GM19351 (cell line): ENCODE measurements at regions not wholly inside any gene's neighbourhood (a gene's known extent, or its start where the extent isn't known, plus 50 kb on each side); places are given as distances from the start of the nearest gene placed in this dataset.
A peak's percentile ranks its signal among the peaks of the same experiment; 100 is the strongest.

Experiments used
- ATAC-seq: cut with Tn5 transposase; IDR thresholded peaks from one replicate; pipeline ENCODE4 v1.9.1; 2021; ENCODE audit warnings: mild to moderate bottlenecking, moderate library complexity; ENCODE audit not compliant: unreplicated experiment

DNA sequence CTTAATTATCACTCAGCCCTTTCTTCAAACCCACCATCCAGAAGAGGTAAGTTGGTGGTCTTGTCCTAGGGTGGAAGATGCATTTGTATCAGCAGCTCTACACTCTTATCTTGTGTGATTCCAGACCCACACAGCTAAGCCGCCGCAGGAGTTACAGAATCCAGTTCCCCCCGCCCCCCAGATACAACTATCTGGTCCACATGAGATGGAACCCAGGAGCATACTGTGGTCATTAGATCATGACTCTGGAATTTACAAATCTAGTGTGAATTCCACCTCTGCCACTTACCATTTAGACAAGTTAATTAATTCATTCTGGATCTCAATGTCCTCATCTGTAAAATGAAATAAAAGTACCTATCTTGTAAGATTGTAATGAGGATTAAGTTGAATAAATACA, 486.4 kb downstream of the BCL11A start:
- no peak for ATAC-seq

DNA sequence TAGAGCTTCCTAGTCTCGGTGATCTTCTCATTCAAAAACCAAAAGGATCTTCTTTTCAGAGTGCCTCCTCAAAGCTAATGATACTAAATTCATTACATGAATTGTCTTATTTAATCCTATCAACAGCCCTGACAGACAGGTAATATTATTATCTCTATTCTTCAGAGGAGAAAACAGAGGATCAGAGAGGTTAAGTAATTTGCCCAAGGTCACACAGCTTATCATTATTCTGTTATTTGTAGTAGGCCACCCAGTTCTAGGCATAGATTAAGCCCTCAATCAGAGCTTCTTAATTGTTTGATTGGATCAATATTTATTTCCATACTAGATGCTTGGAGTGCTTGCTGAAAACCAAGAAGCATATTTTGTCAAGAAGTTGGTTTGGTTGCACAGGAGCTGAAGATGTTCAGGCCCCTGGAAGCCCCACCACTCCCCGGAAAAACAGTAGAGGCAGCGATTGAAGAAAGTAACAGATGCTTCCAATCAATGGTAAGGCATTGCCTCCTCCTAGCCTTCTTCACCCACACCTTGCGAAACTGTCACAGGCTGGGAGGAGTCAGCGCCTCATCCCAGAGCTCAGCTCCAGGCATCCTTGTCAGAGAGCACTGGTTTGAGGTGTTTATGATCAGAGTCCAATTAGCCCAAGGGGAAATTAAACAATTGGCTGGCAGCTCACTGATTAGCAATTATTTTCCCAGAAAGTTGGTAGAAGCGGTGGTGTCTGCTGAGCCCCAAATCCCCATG, 487.2 kb downstream of the BCL11A start:
- no peak for ATAC-seq

DNA sequence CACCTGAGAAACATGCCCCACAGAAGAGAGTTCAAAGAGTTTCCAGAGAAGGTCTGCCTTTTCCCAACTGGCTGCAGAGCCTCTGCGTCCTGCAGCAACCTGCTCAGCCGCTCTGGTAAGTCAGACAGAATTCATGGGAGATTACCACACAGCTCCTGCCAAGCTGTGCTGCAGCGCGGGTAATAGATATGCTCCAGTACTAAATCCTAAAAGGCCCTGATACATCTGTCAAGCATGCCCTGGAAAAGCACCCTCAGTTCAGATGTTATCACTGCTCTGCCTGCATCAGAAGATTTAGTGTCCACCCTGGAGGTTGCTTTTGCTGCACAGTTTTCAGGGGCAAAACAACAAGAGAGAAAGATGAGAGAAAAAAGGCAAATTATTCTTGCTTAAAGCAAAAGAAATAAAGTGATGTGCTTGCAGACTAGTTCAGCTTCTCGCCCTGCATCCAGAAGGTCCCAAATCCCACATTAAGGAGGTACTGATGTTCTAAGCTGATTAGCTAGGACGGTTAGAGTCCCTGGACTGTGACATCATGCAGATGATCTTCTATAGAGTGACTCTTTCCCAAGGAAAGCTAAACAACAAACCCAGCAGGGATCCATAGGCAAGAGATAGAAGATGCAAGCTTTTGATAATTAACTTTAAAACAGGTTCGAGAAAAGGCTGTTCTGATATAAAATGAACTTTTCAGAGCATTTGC, 488.6 kb downstream of the BCL11A start:
- ATAC-seq = no peak

DNA sequence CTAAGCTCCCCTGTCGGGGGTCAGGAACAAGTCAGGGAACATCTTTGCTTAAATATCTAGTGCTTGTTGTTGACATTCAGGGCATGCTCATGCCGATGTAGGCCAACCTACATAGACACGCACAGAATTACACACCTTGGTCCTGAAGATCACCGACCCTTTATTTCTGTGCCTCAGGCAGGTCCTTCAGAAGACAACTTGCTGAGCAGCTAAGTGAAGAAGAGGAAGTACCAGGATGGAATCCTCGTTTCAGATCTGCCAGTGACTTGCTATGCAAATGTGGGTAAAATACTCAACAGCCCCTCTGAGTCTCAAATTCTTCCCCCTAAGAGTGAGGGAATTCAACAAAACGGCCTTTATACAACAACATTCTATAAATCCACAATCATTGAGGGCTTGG, 494.7 kb downstream of the BCL11A start:
- peak; percentile 68 for ATAC-seq

DNA sequence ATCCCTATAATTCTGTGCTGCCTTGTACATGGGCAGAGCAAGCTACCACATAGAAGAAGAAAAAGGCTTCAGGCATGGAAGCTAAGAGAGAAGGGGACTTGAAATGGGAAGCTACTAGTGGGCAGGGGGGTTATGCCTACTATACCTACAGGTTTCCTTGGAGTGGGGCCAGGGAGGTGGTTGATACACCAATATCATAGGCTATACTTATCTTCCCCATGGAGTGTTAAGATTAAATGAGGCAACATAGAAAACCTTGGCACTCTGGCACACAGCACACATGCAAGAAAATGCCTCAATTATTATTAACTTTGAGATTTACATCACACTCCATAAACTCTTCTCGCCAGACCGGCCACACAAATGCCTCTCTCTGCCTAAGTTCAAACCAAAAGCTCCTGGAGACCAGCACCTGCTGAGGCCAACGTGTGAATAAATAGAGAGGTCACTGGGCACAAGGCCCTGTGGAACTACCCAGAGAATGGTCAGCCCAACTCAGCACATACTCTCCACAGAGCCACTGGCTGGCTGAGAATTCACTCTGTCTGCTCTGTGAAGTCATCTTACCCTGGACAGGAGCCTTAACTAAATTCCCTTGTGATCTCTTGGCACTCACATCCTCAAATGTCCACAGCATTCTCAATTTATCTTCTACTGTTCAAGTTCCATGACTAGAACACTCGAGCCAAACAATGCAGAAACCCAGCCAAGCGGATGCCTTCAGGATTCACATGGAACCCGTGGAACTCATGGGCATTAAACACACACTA, 498.7 kb downstream of the BCL11A start:
- ATAC-seq = no peak

DNA sequence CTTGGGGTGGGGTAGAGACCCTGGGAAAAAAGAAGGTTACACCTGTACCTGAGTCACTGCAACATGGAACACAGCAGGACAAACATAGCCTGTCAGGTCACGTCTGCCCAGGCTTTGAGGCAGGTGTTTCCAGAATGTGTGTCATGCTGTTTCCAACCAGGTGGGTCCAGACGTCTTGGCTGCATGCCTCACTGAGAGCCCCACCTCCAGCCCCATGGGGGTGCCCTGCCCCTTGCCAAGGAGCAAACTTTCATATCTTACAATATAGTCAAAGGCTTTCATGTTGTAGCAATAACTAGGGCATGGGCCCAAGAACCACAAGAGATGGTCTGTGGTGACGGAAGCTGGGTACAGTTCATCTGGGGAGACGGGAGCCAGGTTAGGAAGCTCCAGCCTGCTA, 499.7 kb downstream of the BCL11A start:
- ATAC-seq = no peak

DNA sequence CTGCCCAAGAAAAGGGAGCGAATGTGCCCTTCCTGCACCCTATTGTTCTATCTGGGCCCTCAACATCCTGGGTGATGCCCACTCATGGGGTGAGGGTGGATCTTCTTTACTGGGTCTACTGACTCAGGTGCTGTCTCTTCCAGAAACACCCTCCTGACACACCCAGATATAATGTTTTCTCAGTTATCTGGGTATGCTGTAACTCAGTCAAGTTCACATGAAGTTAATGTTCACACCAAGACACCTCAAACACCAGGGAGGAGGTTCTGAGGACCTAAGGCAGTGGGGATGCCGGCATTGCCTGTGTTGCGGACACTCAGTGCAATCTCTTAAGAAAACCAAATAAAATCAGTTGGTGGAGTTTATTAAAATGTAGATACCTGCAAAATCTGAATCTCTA, 500.9 kb downstream of the BCL11A start:
- no peak for ATAC-seq

DNA sequence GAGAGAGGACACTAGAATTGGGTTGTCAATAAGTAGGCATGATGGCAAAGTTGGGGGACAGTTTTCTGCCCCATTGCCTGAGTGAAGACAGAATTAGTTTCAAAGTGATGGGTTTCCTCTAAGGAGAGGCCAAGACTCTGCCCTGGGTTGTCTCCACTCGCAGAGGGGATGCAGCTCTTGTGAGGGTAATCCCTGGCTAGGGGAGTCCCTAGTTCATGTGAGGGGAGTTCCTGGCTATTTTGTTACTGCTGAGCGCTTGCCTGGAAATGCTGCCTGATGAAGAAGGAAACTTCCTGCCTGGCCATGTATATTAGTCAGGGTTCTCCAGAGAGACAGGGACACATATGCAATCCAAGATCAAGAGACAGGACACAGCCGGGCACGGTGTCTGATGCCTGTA, 501.5 kb downstream of the BCL11A start:
- ATAC-seq = no peak

DNA sequence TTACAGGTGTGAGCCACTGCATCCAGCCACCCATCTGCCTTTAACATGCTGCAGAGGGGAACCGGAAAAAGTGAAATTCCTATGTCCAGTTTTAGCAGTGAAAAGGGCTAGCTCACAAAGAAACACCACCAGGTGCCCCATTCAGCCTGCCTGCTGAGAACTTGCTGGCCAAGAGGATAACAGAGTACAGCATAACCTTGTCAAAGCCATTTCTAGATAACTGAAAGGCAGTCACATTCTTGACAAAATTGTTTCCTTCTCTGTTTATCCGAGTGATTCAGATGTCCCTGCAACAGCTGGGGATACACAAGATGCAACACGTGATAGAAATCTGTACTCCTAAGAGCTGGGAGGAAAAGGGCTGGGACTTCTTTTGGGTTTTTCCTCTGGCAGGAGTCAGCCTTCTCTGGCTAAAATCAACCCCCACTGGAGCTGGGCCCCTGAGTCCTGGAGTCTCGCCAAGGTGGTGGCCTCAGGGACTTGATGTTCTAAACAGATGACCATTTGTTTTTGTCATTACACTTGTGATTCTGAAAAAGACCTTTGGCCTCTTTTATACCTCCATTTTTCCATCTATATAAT, 505.4 kb downstream of the BCL11A start:
- no peak for ATAC-seq

DNA sequence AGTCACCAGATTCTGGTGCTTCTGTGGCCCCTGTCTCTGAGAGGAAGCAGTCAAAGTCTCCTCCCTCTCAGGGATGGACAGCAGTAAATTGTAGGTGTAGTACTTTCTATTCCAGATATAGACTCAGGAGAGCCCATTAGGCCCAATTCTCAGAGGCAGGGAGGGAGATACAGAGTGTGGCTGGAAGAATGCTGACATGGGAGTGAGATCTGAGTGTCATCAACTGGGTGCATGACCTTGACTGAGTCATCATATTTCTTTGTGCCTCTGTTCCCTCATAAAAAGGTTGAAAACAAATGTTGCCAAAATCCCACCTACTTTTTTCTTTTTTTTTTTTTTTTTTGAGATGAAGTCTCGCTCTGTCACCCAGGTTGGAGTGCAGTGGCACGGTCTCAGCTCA, 506.1 kb downstream of the BCL11A start:
- ATAC-seq = no peak

DNA sequence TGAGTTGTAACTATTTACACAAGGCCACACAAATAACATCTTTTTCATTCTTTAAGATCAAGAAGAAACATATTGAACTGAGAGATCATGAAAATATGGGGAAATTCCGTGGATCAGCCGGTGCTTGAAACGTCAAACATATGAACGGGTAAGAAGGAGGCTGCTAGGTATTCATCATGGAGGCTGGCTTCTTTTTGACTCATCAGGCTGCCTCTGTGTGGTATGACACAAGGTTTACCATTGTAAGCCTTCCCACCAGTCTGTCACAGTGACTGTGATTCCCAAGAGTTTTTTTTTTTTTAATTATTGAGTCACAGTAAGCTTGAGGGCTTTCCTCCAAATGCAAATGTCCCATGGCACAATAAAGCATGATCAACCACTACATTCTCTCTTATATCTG, 506.9 kb downstream of the BCL11A start:
- ATAC-seq = no peak

DNA sequence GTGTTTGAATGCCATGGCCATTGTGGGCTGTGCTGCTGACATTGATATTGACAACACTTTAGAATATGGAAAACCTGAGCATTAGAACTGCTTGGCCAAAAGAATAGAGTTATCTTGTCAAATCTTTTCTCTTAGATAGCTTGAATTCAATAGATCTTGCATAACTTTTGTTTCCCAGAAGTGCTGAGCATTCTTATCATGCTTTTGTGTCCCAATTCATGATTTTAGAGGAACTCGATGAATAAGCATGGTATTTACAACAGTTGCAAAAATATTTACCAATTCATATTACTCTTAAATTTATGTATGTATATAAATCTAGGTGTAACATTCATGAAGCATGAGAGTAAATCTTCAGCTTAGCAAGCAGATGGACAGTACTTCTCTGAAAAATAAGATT, 508.0 kb downstream of the BCL11A start:
- no peak for ATAC-seq

DNA sequence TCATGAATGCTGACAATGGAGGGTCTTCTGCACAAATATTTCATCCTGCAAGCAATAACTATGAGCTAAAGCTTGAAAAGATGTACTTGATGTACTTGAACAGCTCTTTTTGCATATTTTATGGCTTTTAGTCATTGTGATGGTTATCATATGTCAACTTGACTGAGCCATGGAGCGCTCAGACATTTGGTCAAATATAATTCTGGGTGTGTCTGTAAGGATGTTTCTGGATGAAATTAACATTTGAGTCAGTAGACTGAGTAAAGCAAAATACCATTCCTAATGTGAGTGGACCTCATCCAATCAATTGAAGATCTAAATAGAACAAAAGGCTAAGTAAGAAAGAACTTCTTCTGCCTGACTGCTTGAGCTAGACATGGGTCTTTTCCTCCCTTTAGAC, 509.0 kb downstream of the BCL11A start:
- ATAC-seq = no peak

DNA sequence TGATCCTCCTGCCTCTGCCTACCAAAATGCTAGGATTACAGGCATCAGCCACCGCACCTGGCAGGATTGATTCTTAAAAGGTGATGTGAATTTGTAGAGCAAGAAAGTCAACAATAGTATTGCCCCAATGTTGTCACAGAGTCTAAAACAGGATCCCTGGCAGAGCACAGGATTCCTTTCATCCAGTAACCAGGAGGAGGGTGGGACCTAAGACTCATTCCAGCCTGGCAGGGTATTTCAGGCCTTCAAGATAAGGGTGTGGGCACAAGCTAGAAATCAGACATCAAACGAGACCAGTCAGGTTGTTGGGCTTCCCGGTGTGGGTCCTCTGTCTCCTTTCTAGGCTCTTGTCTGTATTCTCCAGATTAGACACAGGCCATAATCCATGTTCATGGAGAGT, 511.4 kb downstream of the BCL11A start:
- no peak for ATAC-seq

DNA sequence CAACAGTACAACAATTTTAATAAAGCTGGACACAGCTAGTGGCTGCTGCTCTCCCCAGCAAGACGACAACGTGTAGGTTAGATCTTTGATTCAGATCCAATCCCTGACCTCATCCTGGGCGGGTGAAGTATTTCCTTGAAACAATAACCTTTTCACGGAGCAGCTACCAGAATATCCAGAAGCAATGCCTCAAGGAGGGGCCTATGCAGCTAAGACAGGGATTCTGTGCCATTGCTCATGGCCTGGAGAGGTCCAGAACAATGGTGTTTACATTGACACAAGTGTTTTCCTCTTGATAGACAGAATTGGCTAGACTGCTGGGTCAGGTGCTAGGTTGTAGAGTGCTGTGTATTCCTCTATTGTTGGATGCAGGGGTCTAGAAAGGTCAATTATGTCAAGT, 520.1 kb downstream of the BCL11A start:
- ATAC-seq = no peak

DNA sequence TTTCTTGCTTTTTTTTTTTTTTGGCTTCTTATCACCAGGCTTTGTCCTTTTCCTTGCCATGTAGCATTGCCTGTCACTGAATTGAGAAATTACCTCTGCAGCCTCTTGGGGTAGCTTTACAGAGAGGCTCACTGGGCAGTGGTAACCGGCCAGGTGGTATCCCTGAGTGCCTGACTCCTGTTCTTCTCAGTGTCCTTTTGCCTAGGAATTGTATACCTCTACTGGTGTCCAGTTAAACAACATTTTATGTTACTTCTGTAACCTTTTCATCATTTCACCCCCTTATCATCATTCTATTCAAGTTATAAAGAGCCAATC, 523.9 kb downstream of the BCL11A start:
- ATAC-seq = no peak

DNA sequence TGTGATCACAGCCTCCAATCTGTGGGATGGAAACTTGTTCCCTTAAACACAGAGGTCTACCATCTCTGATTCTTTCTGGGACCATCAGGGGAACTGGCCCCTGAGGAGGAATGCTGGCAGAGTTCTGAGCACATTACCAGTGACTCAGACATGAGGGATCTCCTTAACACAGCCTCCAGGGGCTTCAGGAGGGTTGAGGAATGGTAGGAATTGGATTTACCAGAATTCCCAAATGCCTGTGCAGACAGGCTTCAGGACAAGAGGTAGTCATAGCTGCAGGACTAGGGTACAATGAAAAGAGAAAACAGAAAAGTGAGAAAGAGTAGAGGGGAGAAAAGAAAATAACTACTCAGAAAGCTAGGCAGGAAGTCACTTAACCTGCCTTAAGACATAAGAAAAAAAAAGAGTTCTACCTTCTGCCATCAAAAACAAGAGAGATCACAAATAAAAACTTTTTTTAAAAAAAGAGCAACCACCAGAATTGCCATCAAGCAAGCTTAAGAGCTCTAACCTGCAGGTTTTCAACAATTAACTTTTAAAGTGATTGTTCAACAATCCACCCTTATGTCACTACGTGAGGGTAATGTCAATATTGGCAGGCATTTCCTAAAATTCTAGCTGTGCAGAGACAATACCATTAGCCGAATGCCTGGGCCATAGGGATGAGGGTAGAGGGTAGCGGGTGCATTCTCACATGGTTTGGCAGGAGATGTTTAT, 524.4 kb downstream of the BCL11A start:
- ATAC-seq = no peak

DNA sequence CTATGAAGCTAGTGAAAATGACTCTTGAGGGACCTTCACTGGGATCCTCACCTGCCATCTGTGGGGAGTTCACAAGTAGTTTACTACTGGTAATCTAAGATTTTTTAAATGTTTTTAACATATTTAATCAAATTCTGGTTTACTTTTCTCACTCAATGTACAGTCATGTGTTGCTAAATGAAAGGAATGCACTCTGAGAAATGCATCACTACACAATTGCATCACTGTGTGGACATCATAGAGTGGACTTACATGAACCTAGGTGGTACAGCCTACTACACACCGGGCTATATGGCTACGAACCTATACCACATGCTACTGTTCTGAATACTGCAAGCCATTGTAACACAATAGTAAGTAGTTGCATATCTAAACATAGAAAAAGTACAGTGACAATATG, 528.0 kb downstream of the BCL11A start:
- no peak for ATAC-seq

DNA sequence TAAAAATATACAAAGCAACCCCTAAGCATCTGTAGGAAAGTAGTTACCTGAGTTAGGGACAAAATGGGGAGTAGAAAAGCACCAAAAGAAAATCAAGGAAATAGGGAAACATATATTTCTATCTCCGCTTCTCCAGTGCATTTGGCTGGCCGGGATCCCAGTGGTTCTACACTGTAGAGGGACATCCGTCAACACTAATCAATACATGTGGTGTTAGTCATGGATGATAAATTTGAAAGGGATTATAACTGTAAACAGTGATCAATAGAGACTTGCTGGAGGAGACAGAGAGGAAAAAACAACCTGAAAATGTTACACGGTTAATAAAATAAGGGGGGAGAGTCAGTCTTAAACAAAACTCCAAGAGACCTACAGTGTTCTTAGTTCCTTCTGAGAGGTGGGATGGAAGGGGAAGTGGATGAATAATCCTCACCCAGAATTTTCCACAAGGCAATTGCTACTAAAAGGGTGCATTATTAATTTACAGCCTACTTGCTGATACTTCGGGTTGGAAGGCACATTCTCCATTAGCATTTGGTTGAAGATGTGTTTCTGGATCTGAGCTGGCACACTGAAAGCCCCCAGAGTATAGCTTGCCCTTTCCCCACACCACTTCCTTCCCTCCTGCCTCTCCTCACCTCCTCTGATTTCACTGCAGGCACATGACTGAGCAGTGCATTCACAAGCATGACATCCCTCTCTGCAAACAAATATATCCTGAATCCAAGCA, 530.0 kb downstream of the BCL11A start:
- no peak for ATAC-seq

DNA sequence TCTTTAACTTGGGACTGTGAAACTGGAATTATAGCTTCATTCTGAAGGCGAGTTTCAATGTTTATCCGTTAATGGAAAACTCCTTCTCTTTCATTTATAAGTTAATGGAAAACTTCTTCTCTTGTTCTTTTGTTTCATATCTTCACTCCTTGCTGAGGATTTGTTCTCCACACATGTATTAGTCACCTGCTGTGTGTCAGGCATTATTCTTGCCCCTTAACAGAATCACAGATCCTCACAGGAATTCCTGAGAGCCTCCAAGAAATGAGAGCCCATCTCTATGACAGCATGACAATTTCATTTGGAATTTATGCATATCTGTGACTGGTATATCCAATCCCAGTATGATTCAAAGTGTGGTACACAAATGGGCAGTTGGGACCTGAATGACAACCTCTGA, 545.8 kb downstream of the BCL11A start:
- ATAC-seq = no peak

DNA sequence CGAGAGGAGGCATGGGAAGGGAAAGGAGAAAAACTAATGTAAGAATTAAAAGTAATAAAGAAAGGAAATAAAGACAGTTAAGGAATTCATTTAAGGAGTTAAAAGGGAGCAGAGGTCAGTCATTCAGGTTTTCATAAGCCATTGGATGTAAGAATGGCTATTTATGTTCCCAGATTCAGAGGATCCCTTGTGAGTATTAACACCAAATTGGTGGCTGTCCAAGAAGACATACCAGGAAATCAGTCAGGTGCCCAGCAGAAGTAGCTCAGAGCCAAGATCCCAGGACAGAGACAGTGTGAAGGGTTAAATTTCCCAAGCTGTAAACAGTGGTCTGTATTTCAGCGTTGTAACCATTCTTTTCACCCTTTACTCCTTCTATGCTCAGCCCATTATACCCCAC, 550.4 kb downstream of the BCL11A start:
- ATAC-seq = no peak
